Sigmoid colon (tissue), 6 donors: ENCODE measurements at regions not wholly inside any gene's neighbourhood (a gene's known extent, or its start where the extent isn't known, plus 50 kb on each side); places are given as distances from the start of the nearest gene placed in this dataset.

Source experiments
- DNase-seq: peaks from one replicate; pipeline ENCODE4 v3.0.0-alpha.2; 2019
- H3K27ac ChIP-seq, 4 donors: fragments of 200-600 bp; sonication (generic); one replicate each; pipeline ENCODE4 v1.5.1; 2016 to 2019; ENCODE audit warnings: mild to moderate bottlenecking in 1 of 4
- H3K27me3 ChIP-seq, 3 donors: fragments of 200-600 bp; sonication (generic); one replicate each; pipeline ENCODE4 v1.5.1; 2019; ENCODE audit warnings: mild to moderate bottlenecking in 1 of 3
- H3K36me3 ChIP-seq, 4 donors: fragments of 200-600 bp; sonication (generic); one replicate each; pipeline ENCODE4 v1.5.1; 2016 to 2019
- H3K4me1 ChIP-seq, 4 donors: fragments of 200-600 bp; sonication (generic); one replicate each; pipeline ENCODE4 v1.5.1; 2017 to 2019
- H3K4me3 ChIP-seq, 4 donors: fragments of 200-600 bp; sonication (generic); one replicate each; pipeline ENCODE4 v1.5.1; 2017 to 2019; ENCODE audit warnings: mild to moderate bottlenecking in 2 of 4, moderate library complexity in 1 of 4
- H3K9me3 ChIP-seq, 4 donors: fragments of 200-600 bp in 3 of 4; sonication (generic) in 3 of 4; one replicate each; pipeline versions ENCODE4 v1.5.1 to v1.6.1; 2013 to 2019
- CTCF ChIP-seq, 4 experiments: fragments of 450-650 bp in 3 of 4; fragments of 200-600 bp in 1 of 4; IDR thresholded peaks; one replicate each; pipeline ENCODE4 v1.5.1; 2016 to 2019; ENCODE audit warnings: antibody characterized with exemption in 4 of 4, mild to moderate bottlenecking in 3 of 4, moderate library complexity in 2 of 4
- EP300 ChIP-seq, 4 donors: sonication (generic); formaldehyde crosslinking; IDR thresholded peaks; one replicate each; pipeline ENCODE4 v1.6.1; 2017; ENCODE audit warnings: antibody characterized with exemption in 4 of 4
- POLR2A ChIP-seq, 2 donors: fragments of 450-650 bp; IDR thresholded peaks; one replicate each; pipeline ENCODE4 v1.6.1; 2016; ENCODE audit warnings: antibody characterized with exemption in 2 of 2, mild to moderate bottlenecking in 2 of 2, moderate library complexity in 2 of 2
- POLR2AphosphoS5 ChIP-seq, 4 donors: sonication (generic); formaldehyde crosslinking; IDR thresholded peaks; one replicate each; pipeline ENCODE4 v1.6.1; 2017; ENCODE audit warnings: antibody characterized with exemption in 4 of 4
- WGBS, 2 donors: extraction: QIAGEN DNeasy Blood & Tissue Kit; methylation state at CpG; one replicate each; pipeline ENCODE4 v1.1.7; 2013; 5-methylcytosine and 5-hydroxymethylcytosine counted together
- intact Hi-C: fragments of 100-400 bp; cut with DNase I; formaldehyde crosslinking; loops from one replicate; pipeline ENCODE4 v1.15.1; 2023
- donor health status: healthy with polysubstance abuse.
- donor health status: healthy.

GRCh38 chr14:66244834-66245233 is 241.3 kb upstream of the CCDC196 start:
- DNase-seq = no peak
- intact Hi-C loops = no loop called here
- no peaks in the 10 kb centered on the region for H3K36me3 ChIP-seq
- WGBS, 2 donors = 95% methylated on average over 5 of the region's 5 CpGs
- H3K4me3 ChIP-seq = no peak overlapping the region
- TF ChIP-seq POLR2AphosphoS5 (IDR thresholded peaks at IDR 0.05) (no peak), CTCF (IDR thresholded peaks at IDR 0.05) (no peak), EP300 (IDR thresholded peaks at IDR 0.05) (no peak), POLR2A (IDR thresholded peaks at IDR 0.05) (no peak)
- no peak overlapping the region for H3K27ac ChIP-seq
- H3K27me3 ChIP-seq = no peaks in the 10 kb centered on the region
- no peaks in the 10 kb centered on the region for H3K9me3 ChIP-seq
- H3K4me1 ChIP-seq = no peaks in the 10 kb centered on the region

- no peak overlapping the region for H3K4me3 ChIP-seq
- no peak for DNase-seq
- no peaks in the 10 kb centered on the region for H3K36me3 ChIP-seq
- H3K4me1 ChIP-seq = no peaks in the 10 kb centered on the region
- 77 to 84% methylated on average over 4 of the region's 4 CpGs for WGBS, 2 donors
- no peak overlapping the region for H3K27ac ChIP-seq
- H3K9me3 ChIP-seq = no peaks in the 10 kb centered on the region
- H3K27me3 ChIP-seq = no peaks in the 10 kb centered on the region
- TF ChIP-seq EP300 (IDR thresholded peaks at IDR 0.05) (no peak), POLR2A (IDR thresholded peaks at IDR 0.05) (no peak), CTCF (IDR thresholded peaks at IDR 0.05) (no peak), POLR2AphosphoS5 (IDR thresholded peaks at IDR 0.05) (no peak)
- intact Hi-C loops = no loop called here
These were observed 238.4 kb upstream of the CCDC196 start for GRCh38 chr14:66247662-66248193.

DNA sequence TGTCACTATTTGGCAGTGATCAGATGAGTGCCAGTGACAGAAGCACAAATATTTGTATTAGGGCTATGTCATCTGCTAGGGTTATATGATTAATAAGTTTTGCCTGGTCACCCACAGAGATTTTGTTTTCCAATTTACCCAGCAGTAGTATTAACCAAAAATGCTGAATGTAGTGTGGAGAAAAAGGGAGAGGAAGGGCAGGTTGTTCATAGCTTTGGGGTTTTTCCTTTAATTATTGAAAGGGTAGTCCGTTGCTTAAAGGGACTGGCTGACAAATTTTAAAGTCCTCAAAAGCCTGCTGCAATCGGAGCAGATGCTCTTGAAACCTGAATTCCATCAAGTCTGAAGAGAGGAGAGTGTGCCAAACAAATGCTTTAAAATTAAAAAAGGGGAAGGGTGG is 237.9 kb upstream of the CCDC196 start:
- no peak for TF ChIP-seq CTCF (IDR thresholded peaks at IDR 0.05)
- no peak for TF ChIP-seq EP300 (IDR thresholded peaks at IDR 0.05)
- TF ChIP-seq POLR2A (IDR thresholded peaks at IDR 0.05) = no peak
- TF ChIP-seq POLR2AphosphoS5 (IDR thresholded peaks at IDR 0.05) = no peak
- no peaks in the 10 kb centered on the region for H3K36me3 ChIP-seq
- H3K27ac ChIP-seq = no peak overlapping the region
- H3K27me3 ChIP-seq = no peaks in the 10 kb centered on the region
- no peaks in the 10 kb centered on the region for H3K4me1 ChIP-seq
- intact Hi-C loops = no loop called here
- no peak overlapping the region for H3K4me3 ChIP-seq
- no peak for DNase-seq
- WGBS, 2 donors = 62 to 73% methylated on average over 2 of the region's 2 CpGs
- no peaks in the 10 kb centered on the region for H3K9me3 ChIP-seq

GRCh38 chr14:66249544-66249943 is 236.6 kb upstream of the CCDC196 start:
- Histone ChIP-seq H3K4me3 (no peak overlapping the region), H3K36me3 (no peaks in the 10 kb centered on the region), H3K27me3 (no peaks in the 10 kb centered on the region), H3K27ac (no peak overlapping the region), H3K4me1 (no peaks in the 10 kb centered on the region), H3K9me3 (no peaks in the 10 kb centered on the region)
- DNase-seq = no peak
- WGBS, 2 donors = 87 to 89% methylated on average over 3 of the region's 3 CpGs
- intact Hi-C loops = no loop called here
- TF ChIP-seq CTCF (IDR thresholded peaks at IDR 0.05) (no peak), POLR2AphosphoS5 (IDR thresholded peaks at IDR 0.05) (no peak), EP300 (IDR thresholded peaks at IDR 0.05) (no peak), POLR2A (IDR thresholded peaks at IDR 0.05) (no peak)

GRCh38 chr14:66254038-66254437 is 232.1 kb upstream of the CCDC196 start:
- no peaks in the 10 kb centered on the region for H3K27me3 ChIP-seq
- H3K36me3 ChIP-seq = no peaks in the 10 kb centered on the region
- intact Hi-C loops = no loop called here
- H3K27ac ChIP-seq = no peak overlapping the region
- H3K4me3 ChIP-seq = no peak overlapping the region
- DNase-seq = no peak
- 93% methylated on average over 3 of the region's 3 CpGs for WGBS, 2 donors
- no peaks in the 10 kb centered on the region for H3K4me1 ChIP-seq
- TF ChIP-seq POLR2A (IDR thresholded peaks at IDR 0.05) (no peak), EP300 (IDR thresholded peaks at IDR 0.05) (no peak), CTCF (IDR thresholded peaks at IDR 0.05) (no peak), POLR2AphosphoS5 (IDR thresholded peaks at IDR 0.05) (no peak)
- H3K9me3 ChIP-seq = no peaks in the 10 kb centered on the region
